H1 (cell line): ENCODE measurements at regions not wholly inside any gene's neighbourhood (a gene's known extent, or its start where the extent isn't known, plus 50 kb on each side); places are given as distances from the start of the nearest gene placed in this dataset.

Experiments
- CTCF ChIA-PET: fragments of 300-600 bp; sonication (Branson Sonifier 250); formaldehyde crosslinking; loops from one replicate; lab custom pipeline; 2021; ENCODE audit not compliant: partially characterized antibody; lab: Charles Lee
- POLR2A ChIA-PET: fragments of 300-600 bp; sonication (Branson Sonifier 250); formaldehyde crosslinking; loops from one replicate; lab custom pipeline; 2021; ENCODE audit warnings: inconsistent platforms; ENCODE audit not compliant: partially characterized antibody; lab: Charles Lee
- DNase-seq, 2 experiments: peaks; one replicate each; pipeline versions ENCODE4 v3.0.0 to v3.0.0-alpha.2; 2010 to 2022; ENCODE audit warnings: low spot score in 2 of 2, low read depth in 1 of 2, mixed read lengths in 1 of 2
- FAIRE-seq: peaks from 2 replicates; lab custom pipeline; 2011; peaks lifted over from hg19 to GRCh38; lab: Jason Lieb, UNC
- H2AFZ ChIP-seq: 2 replicates; pipeline ENCODE4 v1.8.1; 2012; ENCODE audit warnings: low read length, inconsistent platforms
- H2AK5ac ChIP-seq: 2 replicates; pipeline ENCODE4 v1.6.1; 2013; ENCODE audit warnings: low read depth, low read length
- H2BK120ac ChIP-seq: replicated peaks from 2 replicates; pipeline ENCODE3; 2013; ENCODE audit warnings: low read depth, low read length, inconsistent platforms
- H2BK12ac ChIP-seq: 2 replicates; pipeline ENCODE4 v1.6.1; 2013; ENCODE audit warnings: low read depth, low read length
- H2BK15ac ChIP-seq: 2 replicates; pipeline ENCODE4 v1.6.1; 2013; ENCODE audit warnings: low read length
- H2BK20ac ChIP-seq: 2 replicates; pipeline ENCODE4 v1.6.1; 2013; ENCODE audit warnings: low read length
- H2BK5ac ChIP-seq: 2 replicates; pipeline ENCODE4 v1.6.1; 2013; ENCODE audit warnings: low read depth, low read length
- H3K14ac ChIP-seq: 2 replicates; pipeline ENCODE4 v1.6.1; 2013; ENCODE audit warnings: inconsistent platforms; ENCODE audit not compliant: insufficient read length
- H3K18ac ChIP-seq: 2 replicates; pipeline ENCODE4 v1.6.1; 2013; ENCODE audit warnings: low read length; ENCODE audit errors: extremely low read depth
- H3K23ac ChIP-seq: 2 replicates; pipeline ENCODE4 v1.6.1; 2013; ENCODE audit warnings: inconsistent platforms; ENCODE audit not compliant: insufficient read length
- H3K23me2 ChIP-seq: 2 replicates; pipeline ENCODE4 v1.6.1; 2013; ENCODE audit warnings: low read depth, low read length
- H3K27ac ChIP-seq: 2 replicates; pipeline ENCODE4 v1.6.1; 2011; ENCODE audit warnings: low read depth, low read length, inconsistent platforms
- H3K27me3 ChIP-seq, 4 experiments: replicated peaks in 1 of 4; 1 replicate in 1 of 4; 2 replicates in 3 of 4; pipeline versions ENCODE4 v1.6.1 to v1.8.1; 2011 to 2013; ENCODE audit warnings: low read length in 3 of 4, mild to moderate bottlenecking in 3 of 4, inconsistent platforms in 2 of 4, mixed read lengths in 2 of 4, moderate library complexity in 1 of 4; ENCODE audit not compliant: control insufficient read depth in 3 of 4, insufficient read depth in 3 of 4; ENCODE audit errors: extremely low read depth in 1 of 4
- H3K36me3 ChIP-seq, 4 experiments: 2 replicates each; pipeline versions ENCODE4 v1.6.1 to v1.8.1; 2011 to 2013; ENCODE audit warnings: mild to moderate bottlenecking in 4 of 4, low read length in 3 of 4, moderate library complexity in 2 of 4, control low read depth in 1 of 4, inconsistent platforms in 1 of 4; ENCODE audit not compliant: insufficient read depth in 4 of 4, control insufficient read depth in 2 of 4
- H3K4ac ChIP-seq: replicated peaks from 2 replicates; pipeline ENCODE3; 2013; ENCODE audit warnings: low read length, low read depth, mixed read lengths, inconsistent platforms; ENCODE audit not compliant: insufficient read length
- H3K4me1 ChIP-seq, 4 experiments: replicated peaks in 1 of 4; 1 replicate in 1 of 4; 2 replicates in 3 of 4; pipeline versions ENCODE4 v1.6.1 to v1.8.1; 2011 to 2013; ENCODE audit warnings: low read length in 3 of 4, inconsistent platforms in 2 of 4, mixed read lengths in 1 of 4; ENCODE audit not compliant: insufficient read depth in 4 of 4, control insufficient read depth in 3 of 4
- H3K4me2 ChIP-seq, 2 experiments: 2 replicates each; pipeline versions ENCODE4 v1.6.1 to v1.8.1; 2011 to 2013; ENCODE audit warnings: low read depth in 2 of 2, low read length in 2 of 2, control low read depth in 1 of 2, inconsistent platforms in 1 of 2, mild to moderate bottlenecking in 1 of 2; ENCODE audit not compliant: insufficient read depth in 1 of 2
- H3K4me3 ChIP-seq, 4 experiments: fragments of 200-600, 300-600 bp in 1 of 4; sonication (generic), shearing (Covaris generic), sonication (Bioruptor Twin) in 1 of 4; 2 replicates each; pipeline versions ENCODE4 v1.5.1 to v1.8.1; 2011 to 2016; ENCODE audit warnings: low read length in 4 of 4, low read depth in 3 of 4, control low read depth in 2 of 4, inconsistent platforms in 2 of 4, mild to moderate bottlenecking in 2 of 4, mixed read lengths in 1 of 4, moderate library complexity in 1 of 4; ENCODE audit not compliant: insufficient read depth in 2 of 4; ENCODE audit errors: extremely low read depth in 1 of 4
- H3K56ac ChIP-seq: replicated peaks from 2 replicates; pipeline ENCODE3; 2013; ENCODE audit warnings: low read depth, mild to moderate bottlenecking, mixed read lengths, low read length, inconsistent platforms; ENCODE audit not compliant: insufficient read length
- H3K79me1 ChIP-seq: 2 replicates; pipeline ENCODE4 v1.6.1; 2013; ENCODE audit warnings: low read depth, low read length, control low read depth
- H3K79me2 ChIP-seq, 2 experiments: 2 replicates each; pipeline versions ENCODE4 v1.6.1 to v1.8.1; 2012 to 2013; ENCODE audit warnings: low read length in 2 of 2, mild to moderate bottlenecking in 2 of 2, inconsistent platforms in 1 of 2; ENCODE audit not compliant: insufficient read depth in 2 of 2, control insufficient read depth in 1 of 2
- H3K9ac ChIP-seq, 4 experiments: replicated peaks in 1 of 4; 1 replicate in 1 of 4; 2 replicates in 3 of 4; pipeline versions ENCODE4 v1.6.1 to v1.8.1; 2011 to 2013; ENCODE audit warnings: low read depth in 3 of 4, low read length in 3 of 4, control low read depth in 2 of 4, mild to moderate bottlenecking in 2 of 4, moderate library complexity in 2 of 4, inconsistent platforms in 1 of 4; ENCODE audit errors: extremely low read depth in 1 of 4
- H3K9me3 ChIP-seq, 2 experiments: 2 replicates each; pipeline versions ENCODE4 v1.6.1 to v1.8.1; 2012 to 2013; ENCODE audit warnings: mild to moderate bottlenecking in 2 of 2, moderate library complexity in 2 of 2, control low read depth in 1 of 2, inconsistent platforms in 1 of 2, low read depth in 1 of 2, low read length in 1 of 2, mixed read lengths in 1 of 2; ENCODE audit not compliant: insufficient read depth in 2 of 2
- H4K20me1 ChIP-seq, 2 experiments: replicated peaks in 1 of 2; 2 replicates each; pipeline versions ENCODE3 to v1.8.1; 2011 to 2013; ENCODE audit warnings: inconsistent platforms in 2 of 2, low read length in 2 of 2, mild to moderate bottlenecking in 1 of 2; ENCODE audit not compliant: insufficient read depth in 2 of 2, control insufficient read depth in 1 of 2
- H4K5ac ChIP-seq: 2 replicates; pipeline ENCODE4 v1.6.1; 2013; ENCODE audit warnings: low read length, low read depth, mixed read lengths, inconsistent platforms; ENCODE audit not compliant: insufficient read length
- H4K8ac ChIP-seq: 2 replicates; pipeline ENCODE4 v1.8.0; 2013; ENCODE audit warnings: mild to moderate bottlenecking, moderate library complexity, low read length, inconsistent platforms; ENCODE audit not compliant: insufficient read depth; ENCODE audit errors: extremely low read depth
- H4K91ac ChIP-seq: replicated peaks from 2 replicates; pipeline ENCODE3; 2013; ENCODE audit warnings: low read length, mixed read lengths, inconsistent platforms; ENCODE audit not compliant: insufficient read length
- SRF ChIP-seq: IDR thresholded peaks from 2 replicates; pipeline ENCODE4 v1.6.1; 2011; ENCODE audit warnings: mild to moderate bottlenecking, low read depth, low read length, moderate library complexity
- TAF1 ChIP-seq: IDR thresholded peaks from 2 replicates; pipeline ENCODE4 v1.6.1; 2011; ENCODE audit warnings: mild to moderate bottlenecking, low read depth, low read length
- WGBS, 2 experiments: shearing (Covaris generic) in 1 of 2; methylation state at CpG; one replicate each; pipeline versions ENCODE4 v1.1.6 to v1.1.7; 2013 to 2015; ENCODE audit warnings: low lambda C conversion rate in 2 of 2, mixed read lengths in 2 of 2, inconsistent platforms in 1 of 2, low coverage in 1 of 2, missing lambda C conversion rate in 1 of 2; ENCODE audit not compliant: insufficient replicate concordance in 2 of 2, insufficient coverage in 1 of 2, insufficient read length in 1 of 2; ENCODE audit errors: extremely low coverage in 1 of 2, missing lambda C conversion rate in 1 of 2; 5-methylcytosine and 5-hydroxymethylcytosine counted together

- Histone ChIP-seq H3K4me2 (no peak overlapping the region), H2BK15ac (no peak overlapping the region), H3K79me1 (no peaks in the 10 kb centered on the region), H4K5ac (no peak overlapping the region), H2BK5ac (no peak overlapping the region), H2BK20ac (no peak overlapping the region), H3K18ac (no peak overlapping the region), H3K9me3 (no peaks in the 10 kb centered on the region), H3K56ac (no peak overlapping the region), H2AFZ (no peak overlapping the region), H2BK120ac (no peak overlapping the region), H3K4me1 (peaks cover 2 to 14% (median 9%) of the 10 kb centered on the region in 4 experiments; a peak in 5 of 7 replicates), H4K91ac (no peak overlapping the region), H3K4me3 (no peak overlapping the region), H3K36me3 (no peaks in the 10 kb centered on the region), H3K23me2 (no peaks in the 10 kb centered on the region; the same call in 1 of the 2 replicates), H2AK5ac (no peak overlapping the region), H3K27ac (no peak overlapping the region), H3K9ac (no peak overlapping the region), H4K20me1 (no peaks in the 10 kb centered on the region), H3K79me2 (no peaks in the 10 kb centered on the region), H4K8ac (no peak overlapping the region), H3K4ac (no peak overlapping the region), H3K27me3 (no peaks in the 10 kb centered on the region; a peak in 1 of 7 replicates), H3K14ac (no peak overlapping the region), H3K23ac (no peak overlapping the region), H2BK12ac (no peak overlapping the region)
- no peak for DNase-seq
- ChIA-PET CTCF (interaction anchor here (1.4 kb wide), 1 partner anchor 13 kb away, joined by 4 read pairs; no protein-coding TSS in a partner anchor), POLR2A (no interaction called here)
- WGBS, 2 experiments = 98% methylated on average over 3 of the region's 3 CpGs; no CpG with 5 or more reads in 1 of the 2 experiments
- no peak for FAIRE-seq
- TF ChIP-seq TAF1 (no peak), SRF (no peak)
Measured at GRCh38 chr18:10143596-10143995, 229.8 kb downstream of the VAPA start.
